ENCODE measurements at regions not wholly inside any gene's neighbourhood (a gene's known extent, or its start where the extent isn't known, plus 50 kb on each side); places are given as distances from the start of the nearest gene placed in this dataset.
"Not testable (repeated sequence)": the region's sequence is repeated elsewhere in the genome, so short reads cannot be mapped to it uniquely, and the experiment has no call there.

DNA sequence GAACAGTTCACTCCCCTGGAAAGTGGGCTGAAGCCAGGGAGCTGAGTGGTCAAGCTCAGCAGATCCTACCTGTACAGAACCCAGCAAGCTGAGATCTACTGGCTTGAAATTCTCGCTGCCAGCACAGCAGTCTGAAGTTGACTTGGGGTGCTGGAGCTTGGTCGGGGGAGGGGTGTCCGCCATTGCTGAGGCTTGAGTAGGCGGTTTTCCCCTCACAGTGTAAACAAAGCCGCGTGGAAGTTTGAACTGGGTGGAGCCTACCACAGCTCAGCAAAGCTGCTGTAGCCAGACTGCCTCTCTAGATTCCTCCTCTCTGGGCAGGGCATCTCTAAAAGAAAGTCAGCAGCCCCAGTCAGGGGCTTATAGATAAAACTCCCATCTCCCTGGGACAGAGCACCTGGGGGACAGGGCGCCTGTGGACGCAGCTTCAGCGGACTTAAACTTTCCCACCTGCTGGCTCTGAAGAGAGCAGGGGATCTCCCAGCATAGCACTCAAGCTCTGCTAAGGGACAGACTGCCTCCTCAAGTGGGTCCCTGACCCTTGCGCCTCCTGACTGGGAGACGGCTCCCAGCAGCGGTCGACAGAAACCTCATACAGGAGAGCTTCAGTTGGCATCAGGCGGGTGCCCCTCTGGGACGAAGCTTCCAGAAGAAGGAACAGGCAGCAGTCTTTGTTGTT is 135.3 kb upstream of the HS3ST4 start:
- not testable (repeated sequence) for TF ChIP-seq POLR2AphosphoS5 (IDR thresholded peaks at IDR 0.05; ENCODE audit: low read depth, low read length); NRF1 (IDR thresholded peaks at IDR 0.05; ENCODE audit: low read depth, low read length); RFX5 (IDR thresholded peaks at IDR 0.05; ENCODE audit: low read length); MXI1 (IDR thresholded peaks at IDR 0.05; ENCODE audit: low read depth, low read length); FOXM1 (IDR thresholded peaks at IDR 0.05; ENCODE audit: low read depth); EZH2phosphoT487 (IDR thresholded peaks at IDR 0.05; ENCODE audit: borderline replicate concordance, low read depth); TAF1 (IDR thresholded peaks at IDR 0.05; ENCODE audit: borderline replicate concordance, low read depth, low read length)
- TF ChIP-seq, protein P1, sequence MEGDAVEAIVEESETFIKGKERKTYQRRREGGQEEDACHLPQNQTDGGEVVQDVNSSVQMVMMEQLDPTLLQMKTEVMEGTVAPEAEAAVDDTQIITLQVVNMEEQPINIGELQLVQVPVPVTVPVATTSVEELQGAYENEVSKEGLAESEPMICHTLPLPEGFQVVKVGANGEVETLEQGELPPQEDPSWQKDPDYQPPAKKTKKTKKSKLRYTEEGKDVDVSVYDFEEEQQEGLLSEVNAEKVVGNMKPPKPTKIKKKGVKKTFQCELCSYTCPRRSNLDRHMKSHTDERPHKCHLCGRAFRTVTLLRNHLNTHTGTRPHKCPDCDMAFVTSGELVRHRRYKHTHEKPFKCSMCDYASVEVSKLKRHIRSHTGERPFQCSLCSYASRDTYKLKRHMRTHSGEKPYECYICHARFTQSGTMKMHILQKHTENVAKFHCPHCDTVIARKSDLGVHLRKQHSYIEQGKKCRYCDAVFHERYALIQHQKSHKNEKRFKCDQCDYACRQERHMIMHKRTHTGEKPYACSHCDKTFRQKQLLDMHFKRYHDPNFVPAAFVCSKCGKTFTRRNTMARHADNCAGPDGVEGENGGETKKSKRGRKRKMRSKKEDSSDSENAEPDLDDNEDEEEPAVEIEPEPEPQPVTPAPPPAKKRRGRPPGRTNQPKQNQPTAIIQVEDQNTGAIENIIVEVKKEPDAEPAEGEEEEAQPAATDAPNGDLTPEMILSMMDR (IDR thresholded peaks at IDR 0.05) = not testable (repeated sequence)
- TF ChIP-seq, protein P2, sequence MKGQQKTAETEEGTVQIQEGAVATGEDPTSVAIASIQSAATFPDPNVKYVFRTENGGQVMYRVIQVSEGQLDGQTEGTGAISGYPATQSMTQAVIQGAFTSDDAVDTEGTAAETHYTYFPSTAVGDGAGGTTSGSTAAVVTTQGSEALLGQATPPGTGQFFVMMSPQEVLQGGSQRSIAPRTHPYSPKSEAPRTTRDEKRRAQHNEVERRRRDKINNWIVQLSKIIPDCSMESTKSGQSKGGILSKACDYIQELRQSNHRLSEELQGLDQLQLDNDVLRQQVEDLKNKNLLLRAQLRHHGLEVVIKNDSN (IDR thresholded peaks at IDR 0.05; ENCODE audit: borderline replicate concordance, low read depth) = not testable (repeated sequence)
- TF ChIP-seq, protein P3, sequence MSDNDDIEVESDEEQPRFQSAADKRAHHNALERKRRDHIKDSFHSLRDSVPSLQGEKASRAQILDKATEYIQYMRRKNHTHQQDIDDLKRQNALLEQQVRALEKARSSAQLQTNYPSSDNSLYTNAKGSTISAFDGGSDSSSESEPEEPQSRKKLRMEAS (IDR thresholded peaks at IDR 0.05; ENCODE audit: low read depth) = not testable (repeated sequence)

All from SK-N-SH (cell line).